ENCODE measurements at regions not wholly inside any gene's neighbourhood (a gene's known extent, or its start where the extent isn't known, plus 50 kb on each side); places are given as distances from the start of the nearest gene placed in this dataset.

GRCh38 chr1:87718241-87718950 lies 389.7 kb downstream of the LMO4 start:
- H3K4me2 ChIP-seq = no peak overlapping the region

GRCh38 chr1:87719658-87720057 lies 391.0 kb downstream of the LMO4 start:
- Histone ChIP-seq H3K9me3 (replicated peaks in 1 of 11) (no peaks in the 10 kb centered on the region), H4K20me1 (no peaks in the 10 kb centered on the region), H3K27ac (no peak overlapping the region), H3K9ac (no peak overlapping the region), H3K27me3 (no peaks in the 10 kb centered on the region), H3K4me1 (peaks cover 0 to 6% (median 0%) of the 10 kb centered on the region in 10 experiments; a peak in 3 of 20 replicates), H3K4me3 (no peak overlapping the region), H3K36me3 (no peaks in the 10 kb centered on the region), H3K4me2 (no peak overlapping the region)
- TF ChIP-seq Cebpa-rat (IDR thresholded peaks at IDR 0.05) = no peak

More at GRCh38 chr1:87718241-87718950, 389.7 kb downstream of the LMO4 start:
- Histone ChIP-seq H3K4me1 (peaks cover 0 to 6% (median 0%) of the 10 kb centered on the region in 10 experiments; a peak in 3 of 20 replicates), H3K27me3 (no peaks in the 10 kb centered on the region), H3K4me3 (no peak overlapping the region), H3K9ac (no peak overlapping the region), H3K27ac (no peak overlapping the region), H3K9me3 (replicated peaks in 1 of 11) (no peaks in the 10 kb centered on the region), H4K20me1 (no peaks in the 10 kb centered on the region), H3K36me3 (no peaks in the 10 kb centered on the region)
- TF ChIP-seq Cebpa-rat (IDR thresholded peaks at IDR 0.05) = no peak

- H3K4me1 ChIP-seq = peaks cover 0 to 6% (median 0%) of the 10 kb centered on the region in 10 experiments; a peak in 3 of 20 replicates
- H3K9ac ChIP-seq = no peak overlapping the region
- no peak overlapping the region for H3K4me2 ChIP-seq
- H4K20me1 ChIP-seq = no peaks in the 10 kb centered on the region
- H3K4me3 ChIP-seq = no peak overlapping the region
- no peaks in the 10 kb centered on the region for H3K36me3 ChIP-seq
- TF ChIP-seq Cebpa-rat (IDR thresholded peaks at IDR 0.05) = no peak
- no peaks in the 10 kb centered on the region for H3K27me3 ChIP-seq
- H3K9me3 ChIP-seq (replicated peaks in 1 of 11) = no peaks in the 10 kb centered on the region
- no peak overlapping the region for H3K27ac ChIP-seq
Observed at GRCh38 chr1:87720561-87720960, 391.9 kb downstream of the LMO4 start.

- H3K4me3 ChIP-seq = no peak overlapping the region
- no peaks in the 10 kb centered on the region for H4K20me1 ChIP-seq
- H3K4me2 ChIP-seq = no peak overlapping the region
- H3K4me1 ChIP-seq = no peaks in the 10 kb centered on the region
- TF ChIP-seq Cebpa-rat (IDR thresholded peaks at IDR 0.05) = no peak
- no peaks in the 10 kb centered on the region for H3K9me3 ChIP-seq (replicated peaks in 1 of 11)
- no peaks in the 10 kb centered on the region for H3K27me3 ChIP-seq
- no peaks in the 10 kb centered on the region for H3K36me3 ChIP-seq
- H3K9ac ChIP-seq = no peak overlapping the region
- H3K27ac ChIP-seq = no peak overlapping the region
Observed at GRCh38 chr1:87723193-87723592, 394.5 kb downstream of the LMO4 start.

- H3K9ac ChIP-seq = no peak overlapping the region
- no peaks in the 10 kb centered on the region for H3K36me3 ChIP-seq
- H4K20me1 ChIP-seq = no peaks in the 10 kb centered on the region
- H3K4me3 ChIP-seq = no peak overlapping the region
- TF ChIP-seq Cebpa-rat (IDR thresholded peaks at IDR 0.05) = no peak
- no peaks in the 10 kb centered on the region for H3K27me3 ChIP-seq
- no peaks in the 10 kb centered on the region for H3K4me1 ChIP-seq
- no peaks in the 10 kb centered on the region for H3K9me3 ChIP-seq (replicated peaks in 1 of 11)
- no peak overlapping the region for H3K27ac ChIP-seq
- H3K4me2 ChIP-seq = no peak overlapping the region
Observed at GRCh38 chr1:87728169-87728568, 399.5 kb downstream of the LMO4 start.

DNA sequence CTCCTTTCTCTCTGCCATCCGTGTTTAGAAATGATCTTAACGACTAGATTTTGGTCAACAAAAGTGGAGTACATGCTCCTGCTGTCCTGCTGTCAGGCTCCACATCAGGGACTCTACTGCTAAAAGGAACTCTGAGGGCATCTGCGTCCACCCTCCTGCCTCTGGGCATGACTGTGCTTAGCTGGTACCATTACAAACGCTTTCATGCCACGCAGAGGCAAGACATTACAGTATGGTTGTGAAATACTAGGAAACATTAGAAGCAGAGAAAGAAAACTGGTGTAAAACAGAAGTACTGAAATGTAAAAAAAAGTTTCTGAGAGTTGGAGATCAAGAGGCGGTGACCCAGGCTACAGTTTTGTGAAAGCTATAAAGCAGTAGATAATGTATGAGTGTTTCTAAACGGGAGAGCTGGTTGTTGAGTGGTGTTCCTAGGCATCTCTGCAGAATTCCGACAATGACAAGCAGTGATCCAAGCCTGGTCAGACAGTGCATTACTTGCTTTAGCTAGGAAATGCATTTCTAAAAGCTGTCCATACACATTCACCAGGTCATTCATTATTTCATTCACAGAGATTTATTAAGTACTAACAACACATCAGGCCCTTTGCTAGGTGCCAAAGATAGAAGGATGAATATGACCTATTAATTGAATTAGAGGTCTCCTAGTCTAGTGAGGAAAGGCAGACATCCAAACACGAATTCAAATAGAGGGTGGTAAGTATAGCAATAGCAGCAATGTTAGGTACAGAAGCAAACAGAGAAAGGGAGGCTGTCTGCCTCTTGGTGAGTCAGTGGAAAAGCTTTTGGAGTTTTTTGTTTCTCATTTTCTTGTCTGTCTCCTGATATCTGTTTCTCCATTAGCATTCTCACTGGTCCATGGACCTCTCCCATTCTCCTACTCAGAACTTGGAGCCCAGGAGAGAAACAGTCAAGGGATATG lies 401.9 kb downstream of the LMO4 start:
- no peaks in the 10 kb centered on the region; a peak in 1 of 22 replicates for H4K20me1 ChIP-seq
- no peak for TF ChIP-seq Cebpa-rat (IDR thresholded peaks at IDR 0.05)
- H3K36me3 ChIP-seq = no peaks in the 10 kb centered on the region
- H3K9me3 ChIP-seq (replicated peaks in 1 of 11) = no peaks in the 10 kb centered on the region
- H3K4me3 ChIP-seq = no peak overlapping the region
- H3K9ac ChIP-seq = no peak overlapping the region
- H3K4me1 ChIP-seq = no peaks in the 10 kb centered on the region
- H3K27ac ChIP-seq = no peak overlapping the region
- no peaks in the 10 kb centered on the region for H3K27me3 ChIP-seq
- H3K4me2 ChIP-seq = no peak overlapping the region

DNA sequence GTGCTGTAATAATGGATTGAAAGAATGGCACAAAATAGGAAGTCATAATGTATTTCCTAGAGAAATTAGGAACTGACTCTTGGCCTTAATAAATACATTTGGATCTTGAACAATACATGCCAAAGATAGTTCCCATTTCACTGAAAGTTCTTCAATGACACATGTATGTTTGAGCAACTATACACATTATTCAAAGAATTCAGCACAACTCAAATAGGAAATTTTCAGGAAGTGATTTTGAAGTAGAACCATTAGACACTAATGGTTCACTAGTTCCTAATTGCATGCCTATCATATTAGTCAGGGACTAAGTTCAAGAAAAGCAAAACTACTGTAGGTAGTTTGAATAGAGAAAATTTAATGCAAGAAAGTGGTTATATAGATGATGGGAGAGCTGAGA lies 404.7 kb downstream of the LMO4 start:
- Histone ChIP-seq H3K9ac (no peak overlapping the region), H3K9me3 (replicated peaks in 1 of 11) (no peaks in the 10 kb centered on the region), H3K27ac (no peak overlapping the region), H4K20me1 (no peaks in the 10 kb centered on the region; a peak in 1 of 22 replicates), H3K4me3 (no peak overlapping the region), H3K4me1 (no peaks in the 10 kb centered on the region), H3K36me3 (no peaks in the 10 kb centered on the region), H3K27me3 (no peaks in the 10 kb centered on the region), H3K4me2 (no peak overlapping the region)
- TF ChIP-seq Cebpa-rat (IDR thresholded peaks at IDR 0.05) = no peak

- H3K4me2 ChIP-seq = no peak overlapping the region
- no peaks in the 10 kb centered on the region for H3K9me3 ChIP-seq (replicated peaks in 1 of 11)
- H3K36me3 ChIP-seq = no peaks in the 10 kb centered on the region
- H3K27me3 ChIP-seq = no peaks in the 10 kb centered on the region
- H3K4me1 ChIP-seq = no peaks in the 10 kb centered on the region
- TF ChIP-seq Cebpa-rat (IDR thresholded peaks at IDR 0.05) = no peak
- H3K27ac ChIP-seq = no peak overlapping the region
- no peak overlapping the region for H3K4me3 ChIP-seq
- no peaks in the 10 kb centered on the region; a peak in 1 of 22 replicates for H4K20me1 ChIP-seq
- H3K9ac ChIP-seq = no peak overlapping the region
Observed at GRCh38 chr1:87735750-87736149, 407.1 kb downstream of the LMO4 start.

- TF ChIP-seq Cebpa-rat (IDR thresholded peaks at IDR 0.05) = no peak
- Histone ChIP-seq H3K36me3 (no peaks in the 10 kb centered on the region), H3K4me1 (no peaks in the 10 kb centered on the region), H4K20me1 (no peaks in the 10 kb centered on the region), H3K9ac (no peak overlapping the region), H3K27ac (no peak overlapping the region), H3K9me3 (replicated peaks in 1 of 11) (no peaks in the 10 kb centered on the region), H3K27me3 (no peaks in the 10 kb centered on the region), H3K4me2 (no peak overlapping the region), H3K4me3 (no peak overlapping the region)
Observed at GRCh38 chr1:87739141-87739540, 410.5 kb downstream of the LMO4 start.

Data from BLaER1 treated with 17β-estradiol and CSF1 and Interleukin-3, amounts not matched to agents 10 nM and 100 nM (cell line).